NCI-H2107 treated with DMSO at 0.1 percent for 48 hours (cell line): ENCODE measurements at regions not wholly inside any gene's neighbourhood (a gene's known extent, or its start where the extent isn't known, plus 50 kb on each side); places are given as distances from the start of the nearest gene placed in this dataset.
"Not testable (repeated sequence)": the region's sequence is repeated elsewhere in the genome, so short reads cannot be mapped to it uniquely, and the experiment has no call there.

ENCODE experiments used
- DNase-seq: peaks from one replicate; lab custom pipeline; 2025; ENCODE audit not compliant: unreplicated experiment; lab: John Stamatoyannopoulos, UW

GRCh38 chr6:27807441-27808241 lies 104.6 kb downstream of the OR2B2 start:
- DNase-seq = peak; percentile 82

DNA sequence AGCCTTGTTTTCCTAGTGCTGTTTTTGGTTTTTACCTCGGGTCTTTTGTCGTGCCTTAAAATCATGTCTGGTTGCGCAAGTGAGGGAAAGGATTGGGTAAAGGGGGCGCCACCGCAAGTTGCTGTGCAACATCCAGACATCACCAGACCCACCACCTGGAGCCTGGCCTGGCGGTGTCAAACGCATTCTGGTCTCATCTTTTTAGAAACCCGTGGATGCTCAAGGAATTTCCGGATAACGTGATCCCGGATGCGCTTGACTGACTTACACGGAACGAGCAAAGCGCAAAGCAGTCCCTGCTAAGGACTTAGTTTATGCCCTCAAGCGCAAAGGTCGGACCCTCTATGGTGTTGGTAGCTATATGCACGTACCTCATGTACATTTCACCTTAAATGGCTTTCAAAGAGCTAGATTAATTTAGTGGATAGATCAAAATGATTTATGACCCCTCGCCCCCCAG lies 105.2 kb downstream of the OR2B2 start:
- no peak for DNase-seq

DNA sequence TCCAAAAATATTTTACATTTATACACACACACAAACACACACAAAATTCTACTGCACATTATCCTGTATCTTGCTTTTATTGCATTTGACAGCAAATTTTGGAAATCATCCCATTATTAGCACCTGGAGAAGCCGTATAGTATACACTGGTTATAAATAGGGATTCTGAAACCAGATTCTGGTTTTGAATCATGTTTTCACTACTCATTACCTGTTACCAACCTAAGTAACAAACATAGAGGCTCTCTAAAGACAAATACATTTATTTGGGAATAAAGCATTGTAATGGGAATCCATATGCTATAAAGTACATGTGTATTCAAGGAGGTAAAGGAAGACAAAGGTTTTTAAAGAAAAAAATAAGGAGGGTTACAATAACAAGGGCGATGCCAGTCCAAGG lies 106.8 kb downstream of the OR2B2 start:
- no peak for DNase-seq

- no peak for DNase-seq
These were observed 107.3 kb downstream of the OR2B2 start for GRCh38 chr6:27804851-27805250.

DNA sequence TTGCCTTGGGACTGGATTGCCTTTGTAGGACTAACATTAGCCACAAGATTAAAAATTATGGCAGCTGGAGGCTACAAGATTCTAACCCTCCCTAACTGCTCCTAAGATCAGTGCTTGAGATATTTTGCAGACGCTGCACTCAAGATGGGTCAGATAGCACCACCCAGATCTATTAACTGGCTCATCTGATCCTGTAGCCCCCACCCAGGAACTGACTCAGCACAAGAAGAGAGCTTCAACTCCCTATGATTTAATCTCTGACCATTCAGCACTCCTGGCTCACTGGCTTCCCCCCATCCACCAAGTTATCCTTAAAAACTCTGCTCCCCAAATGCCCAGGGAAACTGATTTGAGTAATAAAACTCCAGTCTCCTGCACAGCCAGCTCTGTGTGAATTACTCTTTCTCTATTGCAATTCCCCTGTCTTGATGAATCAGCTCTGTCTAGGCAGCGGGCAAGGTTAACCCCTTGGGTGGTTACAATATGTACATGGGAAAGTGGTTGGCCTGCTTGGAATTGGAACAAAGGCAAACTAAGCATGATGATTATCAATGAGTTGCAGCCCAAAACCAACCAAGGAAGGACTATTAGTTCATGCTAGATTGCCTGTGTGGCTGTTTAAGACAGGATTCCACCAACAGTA lies 111.3 kb downstream of the OR2B2 start:
- DNase-seq = no peak

DNA sequence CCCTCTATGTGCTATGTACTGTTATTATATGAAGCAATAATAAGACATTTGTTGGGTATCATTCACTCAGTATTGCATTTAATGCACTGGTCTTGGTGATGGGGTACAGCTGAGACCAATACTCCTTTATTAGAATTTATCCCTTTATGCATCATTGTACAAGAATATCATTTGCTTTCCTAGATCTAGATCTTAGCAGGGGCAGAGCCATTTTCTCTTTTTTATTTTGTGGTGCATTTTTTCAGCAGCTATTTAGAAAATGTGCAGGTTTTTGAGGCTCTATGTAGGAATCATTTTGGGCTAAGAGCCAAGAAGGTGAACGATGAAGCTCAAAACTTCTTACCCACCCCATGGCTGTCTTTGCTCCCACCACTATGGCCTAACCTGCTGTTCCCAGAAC lies 114.2 kb downstream of the OR2B2 start:
- DNase-seq = no peak

- DNase-seq = not testable (repeated sequence)
These were observed 115.3 kb downstream of the OR2B2 start for GRCh38 chr6:27796736-27797481.

- peak; percentile 68 for DNase-seq
These were observed 116.3 kb downstream of the OR2B2 start for GRCh38 chr6:27795697-27796494.

DNA sequence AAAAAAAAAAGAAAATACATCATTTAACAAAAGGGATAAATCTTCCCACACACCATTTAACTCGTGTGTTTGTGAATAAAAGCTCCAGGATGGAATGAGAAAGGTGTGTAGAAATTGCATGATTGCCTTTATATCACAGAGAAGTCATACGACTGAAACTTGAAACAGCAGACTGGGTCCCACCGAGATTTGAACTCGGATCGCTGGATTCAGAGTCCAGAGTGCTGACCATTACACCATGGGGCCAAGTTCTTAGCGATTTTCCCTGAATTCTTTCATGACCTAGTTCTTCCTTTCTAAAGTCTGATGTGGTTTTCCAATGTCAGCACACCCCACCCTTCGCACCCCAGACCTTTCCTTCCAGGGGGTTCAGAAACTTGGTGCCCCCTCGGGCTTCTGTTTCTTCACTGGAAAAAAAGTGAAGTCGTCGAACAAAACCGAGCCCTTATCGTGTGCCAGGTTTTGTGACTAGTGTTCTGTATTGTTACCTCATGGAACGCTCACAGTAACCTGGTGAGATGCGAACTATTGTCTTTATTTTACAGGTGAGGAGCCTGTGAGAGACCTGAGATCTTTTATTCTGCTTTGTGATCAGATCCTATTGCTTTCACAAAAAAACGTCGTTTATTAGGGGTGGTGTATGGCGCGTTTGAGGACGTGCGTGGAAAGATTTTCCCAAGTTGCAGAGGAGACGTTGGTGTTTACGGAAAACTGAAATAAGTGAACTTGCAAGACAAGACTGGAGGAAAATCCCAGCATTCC lies 120.8 kb downstream of the OR2B2 start:
- DNase-seq = no peak

GRCh38 chr6:27788376-27788775 lies 123.8 kb downstream of the OR2B2 start:
- not testable (repeated sequence) for DNase-seq

- no peak for DNase-seq
These were observed 126.1 kb downstream of the OR2B2 start for GRCh38 chr6:27786048-27786447.

DNA sequence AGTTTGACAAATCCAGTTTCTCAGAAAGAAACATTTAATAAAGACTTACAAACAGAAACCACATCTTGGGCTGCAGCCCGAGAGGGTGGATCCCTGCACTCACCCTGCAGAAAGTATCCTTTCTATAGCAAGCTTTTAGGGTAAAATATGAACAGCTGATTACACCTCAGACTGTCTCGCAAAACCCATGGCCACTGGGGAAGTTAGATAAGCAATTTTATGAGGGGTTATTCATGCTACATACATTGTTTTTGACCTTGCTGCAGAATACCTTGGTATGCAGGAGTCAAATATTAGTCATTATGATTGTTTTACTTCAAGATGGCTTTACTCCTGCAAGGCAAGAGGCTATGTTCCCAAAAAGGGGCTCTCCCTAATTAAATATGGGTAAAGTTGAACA lies 126.9 kb downstream of the OR2B2 start:
- DNase-seq = no peak

DNA sequence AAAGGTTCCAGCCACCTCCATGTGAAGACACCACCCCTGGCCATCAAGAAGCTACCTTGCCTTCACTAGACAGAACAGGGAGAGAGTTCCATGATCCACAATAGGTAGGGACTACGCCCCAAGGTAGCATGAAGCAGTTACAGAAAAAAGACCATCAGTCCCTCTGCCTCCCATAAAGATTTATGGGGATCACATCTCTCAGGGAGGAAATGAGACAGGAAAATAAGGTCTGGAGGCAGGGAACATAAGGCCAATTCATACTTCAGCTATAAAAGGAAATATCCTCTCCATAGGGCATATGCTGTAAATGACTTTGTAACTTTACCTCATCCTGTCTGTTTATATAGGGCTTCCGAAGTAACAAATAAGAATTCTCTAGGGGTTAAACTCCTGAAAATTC lies 129.4 kb downstream of the OR2B2 start:
- no peak for DNase-seq

DNA sequence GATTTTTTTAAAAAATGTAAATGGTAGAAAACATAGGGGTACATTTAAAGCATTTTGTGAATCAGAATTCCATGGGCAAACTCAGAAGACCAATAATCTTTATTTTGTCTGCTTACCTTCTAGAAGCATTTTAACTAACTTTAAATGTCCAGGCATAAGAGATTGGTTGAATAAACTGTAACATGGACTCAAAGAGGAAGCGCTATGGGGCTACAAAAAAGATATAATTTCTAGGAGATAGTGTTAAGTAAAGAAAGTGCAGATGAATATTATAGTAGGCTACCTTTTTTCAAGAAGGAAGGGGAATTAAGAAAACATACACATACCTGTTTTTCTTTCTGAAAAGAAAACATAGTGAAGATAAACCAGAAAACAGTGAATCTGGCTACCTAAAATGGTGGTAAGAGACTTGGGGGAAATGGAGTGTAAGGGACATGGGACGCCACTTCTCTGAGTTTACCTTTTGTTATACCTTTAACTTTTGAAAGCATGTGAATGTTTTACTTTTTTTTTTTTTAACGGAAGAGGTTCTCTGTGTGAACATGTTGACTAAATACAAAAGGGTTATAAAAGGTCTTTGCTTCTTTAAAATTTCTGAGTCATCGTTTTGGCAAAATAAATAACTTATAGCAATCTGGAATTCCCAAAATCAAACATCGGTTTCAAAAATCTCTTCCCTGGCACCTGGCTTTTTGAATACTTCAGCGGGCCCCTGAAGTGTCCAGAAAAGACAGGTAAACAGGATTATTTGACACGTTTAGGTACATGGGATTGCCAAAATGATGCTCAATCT lies 133.4 kb downstream of the OR2B2 start:
- DNase-seq = no peak

DNA sequence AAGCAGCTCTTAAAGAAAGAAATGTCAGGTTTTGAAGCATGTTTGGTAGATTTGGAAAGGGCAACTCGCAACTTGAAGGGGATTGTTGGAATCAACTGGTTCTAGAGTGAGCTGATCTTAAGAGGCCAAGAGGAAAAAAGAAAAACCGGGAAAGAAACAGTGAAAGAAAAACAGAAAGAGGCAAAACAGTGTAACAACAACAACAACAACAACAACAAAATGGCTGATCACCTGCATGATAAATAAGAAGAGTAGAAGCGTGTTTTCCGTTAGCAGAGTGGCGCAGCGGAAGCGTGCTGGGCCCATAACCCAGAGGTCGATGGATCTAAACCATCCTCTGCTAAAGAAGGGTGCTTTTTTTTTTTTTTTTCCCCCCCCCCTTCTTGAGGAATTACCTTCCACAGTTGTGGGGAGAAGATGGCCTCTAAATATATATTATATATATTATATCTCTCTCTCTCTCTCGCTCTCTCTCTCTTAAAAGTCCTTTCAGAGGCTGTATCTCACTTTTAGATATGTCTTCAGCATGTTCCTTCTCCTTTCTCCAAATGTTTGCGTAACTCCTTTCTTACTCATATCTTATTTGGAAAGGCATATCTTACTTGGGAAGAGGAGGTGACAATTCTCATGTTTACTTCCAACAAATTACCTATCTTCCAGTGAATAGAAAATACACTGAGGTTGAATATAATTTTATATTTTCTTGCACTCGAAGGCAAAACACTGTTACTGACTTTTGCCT lies 134.4 kb downstream of the OR2B2 start:
- DNase-seq = no peak

DNA sequence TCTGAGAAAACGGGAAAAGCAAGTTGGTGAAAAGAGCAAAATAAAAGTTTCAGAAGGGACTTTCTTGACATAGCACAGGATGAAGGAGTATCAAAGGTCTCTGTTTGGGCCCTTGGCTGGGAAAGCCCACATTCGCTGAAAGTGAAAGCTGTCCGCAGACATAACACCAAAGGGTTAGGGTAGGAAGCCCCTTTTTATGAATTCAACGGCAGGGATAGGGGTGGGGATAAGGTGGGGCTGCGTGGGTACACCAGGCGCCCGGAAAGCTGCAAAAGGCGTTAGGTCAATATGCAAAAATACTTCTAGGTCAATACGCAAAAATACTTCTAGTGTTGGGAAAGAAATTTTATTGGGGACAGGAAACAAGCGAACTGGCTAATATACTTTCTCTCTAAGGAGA lies 135.1 kb downstream of the OR2B2 start:
- no peak for DNase-seq

- DNase-seq = no peak
These were observed 135.7 kb downstream of the OR2B2 start for GRCh38 chr6:27776504-27776903.

DNA sequence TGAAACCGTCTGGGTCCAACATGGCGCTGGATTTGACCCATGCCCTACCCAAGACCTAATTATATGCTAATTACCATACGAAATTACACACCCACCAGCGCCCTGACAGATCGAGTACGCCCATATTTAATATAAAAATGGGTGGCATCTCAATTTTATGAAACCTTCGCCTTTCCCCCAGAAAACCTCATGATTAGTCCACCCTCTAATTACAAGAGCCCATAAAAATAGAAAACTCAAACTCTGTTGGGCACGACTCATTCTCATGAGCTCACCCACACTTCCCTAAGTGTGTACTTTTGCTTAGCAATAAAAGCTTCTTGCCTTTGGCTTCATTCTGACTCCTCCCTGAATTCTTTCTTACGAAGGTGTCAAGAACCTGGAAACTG lies 136.4 kb downstream of the OR2B2 start:
- no peak for DNase-seq
